ENCODE measurements at regions not wholly inside any gene's neighbourhood (a gene's known extent, or its start where the extent isn't known, plus 50 kb on each side); places are given as distances from the start of the nearest gene placed in this dataset.

DNA sequence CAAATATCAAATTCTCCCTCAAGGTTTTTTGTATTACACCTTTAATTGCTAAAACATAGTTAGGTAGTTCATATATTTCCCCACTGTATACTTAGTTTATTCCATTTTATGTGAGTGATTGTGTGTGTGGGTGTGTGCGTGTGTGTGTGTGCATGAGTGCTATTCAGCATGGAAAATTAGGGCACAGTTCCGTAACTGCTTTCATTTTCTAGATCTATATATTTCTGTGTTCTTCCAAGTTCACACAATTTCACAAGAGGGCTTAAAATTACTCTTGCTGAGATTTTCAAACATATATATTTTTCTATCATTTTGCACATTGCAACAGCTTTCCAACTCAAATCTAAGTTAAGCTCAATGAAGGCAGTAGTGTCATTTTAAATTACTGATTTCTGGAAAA lies 782.9 kb upstream of the SOX9 start:
- TF ChIP-seq, protein P1, sequence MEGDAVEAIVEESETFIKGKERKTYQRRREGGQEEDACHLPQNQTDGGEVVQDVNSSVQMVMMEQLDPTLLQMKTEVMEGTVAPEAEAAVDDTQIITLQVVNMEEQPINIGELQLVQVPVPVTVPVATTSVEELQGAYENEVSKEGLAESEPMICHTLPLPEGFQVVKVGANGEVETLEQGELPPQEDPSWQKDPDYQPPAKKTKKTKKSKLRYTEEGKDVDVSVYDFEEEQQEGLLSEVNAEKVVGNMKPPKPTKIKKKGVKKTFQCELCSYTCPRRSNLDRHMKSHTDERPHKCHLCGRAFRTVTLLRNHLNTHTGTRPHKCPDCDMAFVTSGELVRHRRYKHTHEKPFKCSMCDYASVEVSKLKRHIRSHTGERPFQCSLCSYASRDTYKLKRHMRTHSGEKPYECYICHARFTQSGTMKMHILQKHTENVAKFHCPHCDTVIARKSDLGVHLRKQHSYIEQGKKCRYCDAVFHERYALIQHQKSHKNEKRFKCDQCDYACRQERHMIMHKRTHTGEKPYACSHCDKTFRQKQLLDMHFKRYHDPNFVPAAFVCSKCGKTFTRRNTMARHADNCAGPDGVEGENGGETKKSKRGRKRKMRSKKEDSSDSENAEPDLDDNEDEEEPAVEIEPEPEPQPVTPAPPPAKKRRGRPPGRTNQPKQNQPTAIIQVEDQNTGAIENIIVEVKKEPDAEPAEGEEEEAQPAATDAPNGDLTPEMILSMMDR (conservative IDR thresholded peaks at IDR 0.05; ENCODE audit: low read depth, low read length), result no peak
- TF ChIP-seq POLR2A (IDR thresholded peaks at IDR 0.05; ENCODE audit: low read depth, low read length) (no peak), CHD1 (IDR thresholded peaks at IDR 0.05; ENCODE audit: low read depth, low read length) (no peak)

Data from IMR-90 (cell line).